Activated CD8-positive, alpha-beta memory T cell treated with anti-CD3 and anti-CD28 coated beads for 24 hours (primary cell): ENCODE measurements at regions not wholly inside any gene's neighbourhood (a gene's known extent, or its start where the extent isn't known, plus 50 kb on each side); places are given as distances from the start of the nearest gene placed in this dataset.

Experiments used
- DNase-seq: peaks from one replicate; pipeline ENCODE4 v3.0.0-alpha.2; 2020

DNA sequence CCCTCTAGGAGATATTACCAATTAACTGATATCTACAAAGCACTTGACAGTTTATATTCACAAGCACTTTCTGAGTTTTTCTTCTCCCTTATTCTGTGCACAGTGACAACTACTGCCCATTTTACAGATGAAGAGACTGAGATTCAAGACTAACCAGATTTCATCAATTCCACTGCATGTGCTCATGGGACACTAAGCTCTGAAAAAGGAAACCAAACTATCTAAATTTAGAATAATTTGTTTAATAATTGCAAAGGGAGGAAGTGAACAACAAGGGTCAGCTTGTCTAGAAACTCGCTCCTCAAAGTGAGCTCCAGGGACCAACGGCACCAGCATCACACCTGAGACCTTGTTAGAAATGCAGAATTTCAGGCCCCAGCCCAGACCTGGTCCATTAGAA, 50.8 kb upstream of the MYLIP start:
- no peak for DNase-seq

DNA sequence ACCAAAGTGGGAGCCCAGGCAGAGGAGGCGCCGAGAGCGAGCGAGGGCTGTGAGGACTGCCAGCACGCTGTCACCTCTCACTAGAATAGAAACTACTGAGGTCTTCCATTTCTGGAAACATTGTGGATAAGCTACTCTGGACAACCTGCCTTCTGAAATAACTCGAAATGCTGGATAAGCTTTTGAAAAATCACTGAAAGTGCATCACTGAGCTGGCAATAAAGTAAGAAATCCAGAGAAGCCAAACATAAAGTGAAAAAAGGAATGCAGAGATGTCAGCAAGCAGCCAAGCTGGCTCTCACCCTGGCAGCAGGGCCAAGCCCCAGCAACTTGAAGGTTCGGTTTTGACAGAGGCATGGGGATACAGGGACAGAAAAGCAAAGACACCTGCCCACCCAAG, 59.2 kb upstream of the MYLIP start:
- DNase-seq, result no peak

DNA sequence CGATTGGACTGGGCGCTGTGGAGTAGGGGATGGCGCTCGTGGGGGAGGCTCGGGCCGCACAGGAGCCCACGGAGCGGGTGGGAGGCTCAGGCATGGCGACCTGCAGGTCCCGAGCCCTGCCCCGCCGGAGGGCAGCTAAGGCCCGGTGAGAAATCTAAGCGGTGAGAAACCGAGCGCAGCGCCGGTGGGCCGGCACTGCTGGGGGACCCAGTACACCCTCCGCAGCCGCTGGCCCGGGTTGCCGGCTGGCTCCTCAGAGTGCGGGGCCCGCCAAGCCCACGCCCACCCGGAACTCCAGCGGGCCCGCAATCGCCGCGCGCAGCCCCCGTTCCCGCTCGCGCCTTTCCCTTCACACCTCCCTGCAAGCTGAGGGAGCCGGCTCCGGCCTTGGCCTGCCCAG, 59.7 kb upstream of the MYLIP start:
- no peak for DNase-seq

DNA sequence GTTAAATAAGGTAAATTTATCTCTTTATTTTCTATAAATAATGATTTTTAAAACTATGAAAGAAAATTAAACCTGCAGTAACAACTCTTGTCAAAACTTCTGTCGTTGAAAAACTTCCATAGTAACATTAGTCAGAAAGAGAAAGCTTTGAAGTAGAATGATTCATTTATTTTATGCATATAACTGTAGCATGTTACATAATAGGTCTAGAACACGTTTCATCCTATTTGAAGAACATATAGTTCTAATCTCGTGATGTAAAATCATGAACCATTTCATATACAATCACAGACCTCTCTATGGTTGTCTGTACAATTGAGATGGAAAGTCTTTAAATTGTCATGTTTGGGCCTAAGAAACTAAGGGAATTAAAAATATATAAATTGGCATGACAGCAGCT, 61.3 kb upstream of the MYLIP start:
- no peak for DNase-seq

DNA sequence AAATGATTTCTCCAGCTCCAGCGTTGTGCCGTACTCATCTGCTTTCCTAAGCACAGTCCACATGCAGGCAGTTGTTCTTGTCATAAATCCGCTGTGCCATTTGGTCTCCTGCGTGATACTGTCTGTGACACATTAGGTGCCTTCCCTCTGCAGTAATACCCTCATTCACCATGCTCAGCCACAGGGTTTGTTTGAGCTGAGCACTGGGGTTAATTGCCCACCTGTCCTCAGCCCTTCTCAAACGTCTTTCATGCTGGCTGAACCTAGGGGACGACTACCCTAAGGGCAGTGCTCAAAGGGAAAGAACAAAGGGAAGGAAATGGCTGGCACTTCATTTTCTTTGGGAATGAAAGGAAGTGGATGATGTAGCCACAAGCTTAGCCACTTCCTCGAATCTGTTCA, 64.2 kb upstream of the MYLIP start:
- DNase-seq, result no peak

DNA sequence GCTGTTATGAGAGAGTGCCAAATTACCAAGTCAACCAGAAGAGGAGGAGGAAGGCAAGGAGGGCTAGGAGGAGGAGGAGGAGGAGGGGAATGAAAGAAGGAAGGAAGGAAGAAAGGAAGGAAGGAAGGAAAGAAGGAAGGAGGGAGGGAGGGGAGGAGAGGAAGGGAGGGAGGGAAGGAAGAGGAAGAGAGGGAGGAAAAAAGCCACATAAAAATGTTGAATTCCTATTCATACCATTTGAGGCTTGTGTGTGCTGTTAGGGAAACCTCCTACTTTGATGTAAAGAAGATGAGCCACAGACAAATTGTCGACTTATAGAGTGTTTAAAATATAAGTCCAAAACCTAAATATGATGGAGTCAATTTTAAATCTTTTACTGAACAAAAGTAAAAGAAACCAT, 65.3 kb upstream of the MYLIP start:
- no peak for DNase-seq

DNA sequence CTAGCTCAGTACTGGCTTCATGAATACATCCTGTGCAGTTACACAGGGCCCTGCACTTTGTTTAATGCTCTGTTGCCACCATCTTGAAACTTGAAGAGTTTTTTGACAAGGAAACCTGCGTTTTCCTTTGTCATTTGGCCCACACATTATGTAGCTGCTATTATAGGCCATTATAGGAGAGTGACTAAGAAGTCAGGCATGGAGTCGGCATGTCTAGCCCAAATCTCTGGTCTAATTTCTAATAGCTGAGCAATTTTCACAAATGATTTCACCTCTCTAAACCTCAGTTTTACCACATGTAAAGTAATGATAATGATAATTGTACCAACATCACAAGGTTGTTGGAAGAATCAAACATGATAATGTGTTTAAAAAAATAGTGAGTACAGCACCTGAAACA, 67.1 kb upstream of the MYLIP start:
- DNase-seq, result no peak

DNA sequence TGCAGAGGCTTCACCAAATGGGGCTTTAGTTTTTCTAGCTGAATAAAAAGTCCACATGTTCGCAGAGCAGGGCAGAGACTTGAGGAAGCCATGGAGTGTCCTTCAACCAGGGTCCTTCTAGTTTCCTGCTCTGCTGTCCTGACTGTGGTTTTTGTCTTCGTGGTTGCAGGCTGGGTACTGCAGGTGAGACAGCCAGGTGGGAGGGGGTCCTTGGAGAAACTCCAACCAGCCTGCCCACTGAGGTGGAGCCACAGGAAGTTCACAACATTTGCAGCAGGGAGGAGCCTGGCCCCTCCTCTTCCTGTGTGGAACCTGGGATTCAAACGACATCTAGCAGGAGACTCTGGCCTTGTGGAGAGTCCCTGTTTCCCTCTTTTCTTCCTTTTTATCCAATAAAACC, 68.8 kb upstream of the MYLIP start:
- DNase-seq, result no peak

DNA sequence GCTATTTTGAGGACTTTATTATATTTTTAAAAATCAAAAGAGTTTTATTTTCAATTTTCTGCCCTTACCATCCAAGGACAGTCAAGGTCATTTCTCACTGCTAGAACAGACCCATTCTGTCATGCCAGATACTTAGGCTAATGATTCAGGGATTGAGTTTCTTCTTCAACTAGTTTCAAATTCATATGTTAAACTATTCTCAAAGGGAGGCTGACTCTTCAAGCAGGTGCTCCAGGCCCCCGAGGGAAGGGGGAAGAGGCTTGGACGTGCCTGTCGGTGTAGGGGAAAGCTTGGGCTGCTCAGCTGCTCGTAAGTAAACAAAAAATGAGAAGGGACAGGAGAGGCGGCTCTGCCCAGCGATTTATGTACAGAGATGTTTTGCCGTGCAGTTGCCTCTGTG, 69.4 kb upstream of the MYLIP start:
- no peak for DNase-seq

DNA sequence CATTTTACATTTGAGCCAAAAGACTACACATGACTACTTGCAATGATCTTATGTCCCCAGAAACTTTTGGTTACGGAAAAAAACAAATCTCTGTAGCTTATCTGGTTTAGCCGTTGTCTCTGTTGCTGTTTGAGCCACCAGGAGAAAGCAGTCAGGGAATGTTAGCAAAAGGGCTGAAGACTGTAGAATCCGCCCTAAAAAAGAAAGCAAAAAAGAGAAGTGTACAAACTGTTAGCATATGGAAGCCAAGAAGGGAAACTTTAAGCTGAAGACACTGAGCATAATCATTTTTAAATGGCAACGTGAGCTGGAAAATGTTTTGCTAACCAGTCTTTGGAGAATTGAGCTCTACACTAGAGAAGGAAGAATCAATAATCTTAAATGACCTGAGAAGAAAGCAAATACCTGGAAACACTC, 69.9 kb upstream of the MYLIP start:
- DNase-seq, result no peak

DNA sequence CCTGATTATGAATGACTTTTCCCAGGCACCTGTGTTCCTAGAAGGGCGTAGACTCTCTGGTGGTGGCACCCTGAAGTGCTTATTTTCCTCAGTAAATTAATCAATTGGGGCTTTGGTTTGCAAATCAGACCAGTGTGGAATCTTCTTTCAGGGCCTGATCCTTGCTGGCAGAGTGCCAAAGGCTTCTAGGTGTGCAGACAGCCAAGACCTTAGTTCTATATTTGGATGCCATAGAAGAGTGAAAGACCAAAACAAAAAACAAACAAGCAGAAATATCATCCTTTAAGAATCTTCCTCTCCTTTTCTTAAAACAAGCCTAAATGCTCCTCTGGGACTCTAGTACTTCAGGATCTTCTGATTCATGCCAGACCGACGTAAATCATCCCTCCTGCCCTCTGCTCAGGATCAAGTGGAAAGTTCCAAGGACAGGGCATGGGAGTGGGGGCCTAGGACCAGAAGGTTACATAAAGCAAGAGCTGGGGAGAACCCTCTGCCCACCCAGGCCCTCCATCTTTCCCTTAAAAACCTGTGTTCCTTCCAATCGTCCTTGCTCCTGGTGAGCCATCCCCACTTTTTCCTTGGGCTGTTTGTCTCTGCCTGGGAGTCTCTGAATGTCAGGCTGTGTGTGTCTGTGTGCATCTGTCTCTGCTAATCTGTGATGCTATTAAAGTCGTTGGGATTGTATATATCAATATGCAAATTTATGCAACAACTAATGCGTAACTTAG, 70.5 kb upstream of the MYLIP start:
- DNase-seq, result no peak

DNA sequence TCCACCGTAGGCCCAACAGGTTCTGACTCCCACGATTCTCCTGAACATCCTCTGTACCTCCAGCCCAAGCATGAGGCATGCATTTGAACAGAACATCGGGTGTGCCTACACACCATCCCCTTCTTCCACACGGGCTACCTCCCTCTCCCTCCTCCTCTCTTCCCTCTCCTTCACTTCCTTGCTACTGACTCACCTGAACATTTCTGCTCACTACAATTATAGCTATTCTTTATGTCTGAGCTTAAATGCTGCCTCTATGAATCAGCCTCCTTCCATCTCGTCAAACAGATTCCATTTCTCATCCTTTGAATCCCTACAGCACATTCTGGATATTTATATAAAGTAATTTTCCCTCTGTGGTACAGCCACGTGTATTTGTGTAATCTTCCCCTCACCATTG, 71.4 kb upstream of the MYLIP start:
- no peak for DNase-seq

DNA sequence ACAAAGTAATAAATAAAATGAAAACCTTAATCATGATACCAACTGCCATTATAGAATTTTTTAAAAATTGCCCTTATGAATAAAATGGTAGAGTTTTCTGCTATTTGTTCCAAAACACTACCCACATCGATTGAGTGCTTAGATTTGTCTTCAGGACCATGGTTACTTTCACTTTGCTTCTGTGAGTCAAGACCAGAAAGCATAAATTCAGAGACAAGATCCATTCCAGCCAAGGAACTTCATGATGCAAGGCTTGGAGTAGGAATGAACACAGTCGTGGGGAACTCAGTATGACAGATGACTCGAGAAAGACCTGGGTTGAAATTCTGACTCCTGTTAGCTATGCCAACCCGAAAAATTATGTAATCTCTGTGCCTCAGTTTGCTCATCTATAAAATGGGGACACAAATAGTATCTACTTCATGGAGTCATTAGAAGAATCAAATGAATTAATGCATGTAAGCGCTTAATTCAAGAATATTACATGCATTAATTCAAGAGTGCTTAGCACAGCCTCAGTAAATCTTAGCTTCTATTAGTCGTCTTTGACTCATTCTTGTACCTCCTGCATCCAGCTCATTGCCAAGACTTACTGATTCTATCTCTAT, 72.5 kb upstream of the MYLIP start:
- DNase-seq, result no peak

DNA sequence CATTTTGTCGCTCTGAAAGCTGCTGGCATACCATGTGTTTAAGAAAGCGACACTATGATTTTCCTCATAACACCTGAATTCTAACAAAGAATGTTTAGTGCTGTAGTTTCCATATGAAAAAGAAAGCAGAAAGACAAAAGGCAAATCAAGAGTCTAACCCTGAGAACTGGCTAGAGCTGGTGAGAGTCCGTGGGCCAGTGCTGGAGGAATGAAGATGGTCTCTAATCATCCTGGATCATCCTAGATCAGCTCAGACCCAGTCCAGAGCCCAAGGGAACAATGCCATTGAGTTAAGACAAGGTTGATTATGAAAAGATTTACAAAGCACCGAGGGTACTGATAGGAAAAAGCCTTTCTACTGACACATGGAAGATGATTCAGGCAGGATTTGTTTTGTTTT, 73.0 kb upstream of the MYLIP start:
- no peak for DNase-seq

DNA sequence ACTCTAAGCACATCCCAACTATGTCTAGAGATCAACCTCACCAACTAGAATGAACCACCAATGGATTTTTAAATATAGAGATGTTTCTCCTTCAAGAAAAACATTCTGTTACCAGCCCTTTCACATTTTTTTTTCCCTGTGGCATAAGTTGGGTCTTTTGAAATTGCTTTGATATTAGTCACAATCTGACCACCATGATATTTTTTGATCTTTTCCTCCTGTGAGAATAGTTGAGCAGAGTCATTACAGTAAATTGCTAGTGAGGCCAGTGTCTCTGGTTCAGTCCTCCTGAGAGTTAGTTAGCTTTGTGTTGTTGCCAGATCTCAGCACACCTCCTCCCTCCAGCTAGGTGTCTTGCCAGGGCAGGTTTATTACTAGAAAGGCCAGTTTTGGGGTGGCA, 79.7 kb upstream of the MYLIP start:
- DNase-seq, result no peak

DNA sequence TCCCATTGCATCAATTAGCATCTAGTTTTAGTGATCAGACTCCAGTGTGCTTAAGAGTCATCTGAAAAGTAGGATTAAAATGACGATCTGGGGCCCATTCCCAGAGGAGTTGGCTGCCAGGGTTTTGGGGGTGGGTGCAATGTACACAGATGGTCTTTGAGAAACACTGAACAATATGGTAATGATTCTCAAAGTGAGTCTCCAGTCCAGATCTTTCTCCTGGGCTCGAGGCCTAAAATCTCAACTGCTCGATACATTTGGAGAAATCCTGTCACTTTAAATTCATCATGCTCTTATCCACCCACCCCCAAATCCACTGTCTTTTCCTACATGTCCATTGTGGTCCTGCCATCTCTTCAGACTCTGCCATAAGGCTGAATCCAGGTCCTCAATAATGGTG, 80.7 kb upstream of the MYLIP start:
- DNase-seq, result no peak

DNA sequence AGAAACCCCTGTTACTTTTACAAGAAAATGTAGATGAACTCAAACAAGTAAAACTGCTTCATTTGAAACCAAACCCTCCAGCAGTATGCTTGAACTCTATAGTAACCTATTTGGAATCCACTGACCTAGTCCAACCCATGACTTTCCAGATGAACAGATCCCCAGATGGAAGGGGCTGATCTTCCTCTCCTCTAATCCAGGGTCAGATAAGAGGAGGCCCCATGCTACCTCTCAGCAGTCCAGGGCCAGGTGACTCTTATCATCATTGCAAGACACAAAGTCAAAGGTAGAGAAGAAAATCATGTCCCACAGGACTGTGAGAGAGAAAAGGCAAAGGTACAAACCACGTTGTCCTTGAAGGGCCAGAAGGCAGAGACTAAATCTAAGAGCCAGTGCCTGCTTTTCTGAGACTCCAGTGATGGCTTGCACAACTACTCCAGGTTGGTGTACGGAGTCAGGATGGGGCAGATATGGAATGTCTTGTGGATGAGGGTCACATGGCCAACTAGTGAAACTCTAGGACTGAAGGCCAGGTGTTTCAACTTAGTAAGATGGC, 81.4 kb upstream of the MYLIP start:
- DNase-seq, result no peak

DNA sequence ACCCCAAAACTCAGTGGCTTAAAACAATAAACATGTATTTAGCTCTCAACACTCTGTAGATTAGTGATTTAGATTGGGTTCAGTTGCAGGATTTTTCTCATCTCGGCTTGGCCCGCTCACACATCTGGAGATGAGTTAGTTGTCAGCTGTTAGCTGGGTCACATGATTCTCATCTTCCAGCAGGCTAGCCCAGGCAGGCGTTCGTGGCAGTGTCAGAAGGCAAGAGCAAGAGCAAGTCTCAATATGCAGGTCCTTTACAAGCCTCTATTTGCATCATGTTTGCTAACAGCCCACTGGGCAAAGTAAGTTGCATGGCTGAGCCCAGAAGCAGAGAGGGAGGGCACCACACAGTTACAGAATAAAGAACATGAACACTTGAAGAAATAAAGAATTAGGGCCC, 83.6 kb upstream of the MYLIP start:
- DNase-seq, result no peak

DNA sequence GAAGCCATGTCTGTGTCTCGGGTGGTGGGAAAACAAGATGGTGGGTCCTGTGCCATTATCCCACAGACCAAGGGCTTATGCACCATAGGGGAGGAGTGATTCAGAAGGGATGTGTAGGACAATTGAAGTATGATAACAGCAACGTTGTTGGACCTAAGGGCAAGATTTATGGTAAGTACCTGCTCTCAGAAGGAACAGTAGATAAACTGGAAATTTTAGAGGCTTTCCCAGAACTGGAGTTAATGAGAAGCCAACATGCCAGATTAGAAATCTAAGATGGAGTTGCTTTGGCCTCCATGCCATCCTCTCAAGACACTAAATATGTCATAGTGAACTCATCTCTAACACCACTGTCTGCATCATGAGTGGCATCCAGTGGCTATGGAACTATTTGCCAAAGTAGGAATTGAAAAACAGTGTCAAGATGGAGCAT, 84.7 kb upstream of the MYLIP start:
- no peak for DNase-seq

DNA sequence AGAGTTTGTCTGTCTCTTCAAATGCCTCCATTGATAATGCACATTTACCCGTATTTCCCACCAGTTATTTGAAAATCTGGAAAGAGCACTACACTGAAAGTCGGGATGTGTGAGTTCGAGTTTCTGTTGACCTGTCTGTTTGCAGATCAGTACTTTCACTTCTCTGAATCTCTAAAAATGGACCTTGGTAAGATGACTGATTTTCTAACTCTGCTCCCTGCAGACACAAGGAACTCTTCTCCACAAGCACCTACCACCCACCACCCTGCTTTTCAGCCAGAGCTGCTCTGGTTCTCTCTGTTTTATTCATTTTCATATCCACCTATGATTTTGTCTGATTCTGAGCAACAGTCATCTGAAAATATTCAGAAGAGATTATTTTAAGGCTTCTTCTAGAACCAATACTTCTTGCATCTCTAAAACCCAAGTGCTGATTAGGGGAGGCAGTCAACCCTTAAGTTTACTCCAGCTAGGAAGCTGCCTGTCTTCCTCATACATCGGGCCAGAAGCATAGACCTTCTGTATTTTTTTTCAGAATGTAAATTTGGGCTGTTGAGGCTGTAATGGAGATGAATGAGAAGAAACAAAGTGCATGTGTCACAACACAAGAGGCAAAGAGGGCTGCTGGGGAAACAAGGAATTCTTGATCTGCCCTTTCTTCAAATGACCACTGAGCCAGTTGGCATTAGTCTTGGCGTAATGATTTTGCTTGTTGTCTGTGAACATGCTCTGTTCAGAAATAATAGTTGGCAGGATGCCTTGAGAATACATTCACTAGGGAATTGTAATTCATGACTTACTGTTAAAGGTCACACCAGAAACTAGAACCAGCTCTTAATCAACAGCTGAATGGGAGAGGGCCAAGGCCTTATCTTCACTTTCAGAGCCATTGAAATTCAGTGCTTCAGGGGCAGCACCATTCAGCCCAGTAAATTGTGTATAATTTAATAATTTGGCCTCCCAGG, 85.4 kb upstream of the MYLIP start:
- no peak for DNase-seq

DNA sequence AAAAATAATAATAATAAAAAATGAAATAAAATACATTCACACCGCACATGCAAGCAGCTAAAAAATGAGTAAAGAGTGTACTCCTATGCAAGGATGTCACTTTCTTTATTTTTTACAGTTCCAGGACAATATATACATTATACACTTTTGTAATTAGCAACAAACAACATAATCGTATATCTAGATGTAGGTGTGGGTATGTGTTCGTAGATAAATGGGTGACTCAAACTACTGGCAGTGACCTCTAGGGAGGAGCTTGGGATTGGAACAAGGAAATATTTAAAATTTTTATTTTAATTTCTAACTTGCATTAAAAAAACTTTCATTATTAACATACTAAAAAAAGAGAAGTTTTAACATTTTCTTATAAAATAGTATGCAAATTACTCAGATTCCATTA, 86.1 kb upstream of the MYLIP start:
- no peak for DNase-seq

DNA sequence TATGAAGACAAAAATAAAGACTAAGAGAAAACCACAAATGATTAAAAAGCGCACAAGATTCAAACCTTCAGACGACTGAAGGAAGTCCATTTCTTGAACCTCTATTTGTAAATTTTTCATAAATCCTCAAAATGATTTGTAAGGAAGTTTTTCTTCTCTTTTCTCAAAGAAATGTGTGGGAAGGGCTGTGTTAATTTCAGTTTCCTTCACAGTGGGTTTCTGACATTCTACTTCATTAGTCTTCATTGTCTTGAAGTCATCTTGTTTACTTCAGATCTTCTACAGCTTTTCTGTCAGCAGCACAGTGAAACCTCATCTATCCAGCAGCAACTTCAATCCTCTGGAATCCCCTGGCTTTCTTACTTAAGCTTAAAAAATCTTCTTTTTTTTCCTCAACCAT, 87.6 kb upstream of the MYLIP start:
- no peak for DNase-seq

DNA sequence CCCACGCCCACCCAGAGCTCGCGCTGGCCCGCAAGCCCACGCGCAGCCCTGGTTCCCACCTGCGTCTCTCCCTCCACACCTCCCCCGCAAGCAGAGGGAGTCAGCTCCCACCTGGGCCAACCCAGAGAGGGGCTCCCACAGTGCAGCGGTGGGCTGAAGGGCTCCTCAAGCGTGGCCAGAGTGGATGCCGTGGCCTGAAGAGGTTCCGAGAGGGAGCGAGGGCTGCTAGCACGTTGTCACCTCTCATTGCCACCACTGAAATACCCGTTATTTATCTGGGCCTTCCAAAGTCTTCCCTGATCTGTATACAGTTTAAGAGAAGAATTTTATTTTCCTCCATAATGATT, 88.3 kb upstream of the MYLIP start:
- DNase-seq, result no peak
